ENCODE measurements at regions not wholly inside any gene's neighbourhood (a gene's known extent, or its start where the extent isn't known, plus 50 kb on each side); places are given as distances from the start of the nearest gene placed in this dataset.

DNA sequence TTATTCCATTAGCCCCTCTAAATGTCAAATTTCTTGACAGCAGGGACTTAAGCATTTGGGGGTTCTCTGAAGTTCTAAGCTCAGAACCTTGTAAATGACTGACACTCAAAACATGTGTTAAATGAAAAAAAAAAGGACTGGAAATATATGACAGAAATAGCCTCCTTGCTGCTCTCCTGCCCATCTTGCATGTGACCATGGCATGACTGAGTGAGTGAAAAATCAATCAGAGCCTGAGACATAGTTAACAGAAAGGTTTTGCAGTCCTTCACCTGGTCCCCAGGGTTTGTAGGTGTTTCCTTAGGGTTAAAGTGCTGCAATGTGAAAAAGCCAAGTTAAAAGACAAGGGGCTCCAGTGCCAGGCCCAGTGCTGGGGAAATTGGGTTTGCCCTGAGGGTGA, 168.1 kb downstream of the ZBTB18 start:
- in situ Hi-C loops (cut with HindIII; ENCODE audit: low pct_unique_long_range_greater_than_20kb, low sequenced_read_pairs): no loop called here
- BruUV-seq (replicated peaks): no TSS peak
- CTCF ChIA-PET: no interaction called here

DNA sequence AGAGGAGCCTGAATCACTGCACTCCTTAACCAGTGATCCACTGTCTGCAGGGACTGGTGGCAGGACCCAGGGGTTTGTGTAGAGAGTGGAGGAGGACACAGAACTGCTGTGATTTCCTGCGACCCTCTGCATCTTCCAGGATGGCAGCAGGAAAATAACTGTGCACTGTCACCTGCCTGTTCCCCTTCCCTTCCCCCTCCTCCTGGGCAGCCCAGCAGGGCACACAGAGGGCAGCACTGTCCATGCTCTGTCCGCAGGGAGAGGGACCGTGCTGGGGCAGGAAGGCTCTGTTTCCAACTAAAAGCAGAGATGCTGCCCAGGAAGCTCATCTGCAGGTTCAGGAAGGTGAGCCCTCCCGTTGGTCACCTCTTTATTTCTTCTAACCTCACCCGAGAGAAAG, 168.7 kb downstream of the ZBTB18 start:
- H3K27me3 ChIP-seq (ENCODE audit: control insufficient read depth, insufficient read depth, low read length): no peaks in the 10 kb centered on the region
- no peaks in the 10 kb centered on the region for H3K9me3 ChIP-seq (ENCODE audit: control insufficient read depth, insufficient read depth, low read depth, low read length)
- BruUV-seq (replicated peaks): no TSS peak
- in situ Hi-C loops (cut with HindIII; ENCODE audit: low pct_unique_long_range_greater_than_20kb, low sequenced_read_pairs) (no loop called here), intact Hi-C loops (cut with micrococcal nuclease; ENCODE audit: unreplicated experiment) (no loop called here)
- CTCF ChIA-PET: no interaction called here
- no peaks in the 10 kb centered on the region for H3K4me1 ChIP-seq (ENCODE audit: control insufficient read depth, insufficient read depth, low read length)
- DNase-seq (ENCODE audit: low read depth, low spot score): no peak
- POLR2A ChIA-PET: no interaction called here
- no peak overlapping the region for H3K4me3 ChIP-seq (ENCODE audit: low read depth in 2 of 2, low read length in 2 of 2)
- no peak overlapping the region for H3K27ac ChIP-seq (ENCODE audit: low read length)
- no peaks in the 10 kb centered on the region for H3K36me3 ChIP-seq (ENCODE audit: control insufficient read depth, insufficient read depth, low read length)
- TF ChIP-seq SIN3A (IDR thresholded peaks at IDR 0.05; ENCODE audit: borderline replicate concordance, insufficient read depth, low read depth, low read length) (no peak), POLR2AphosphoS5 (IDR thresholded peaks at IDR 0.05; ENCODE audit: low read depth, low read length) (no peak), TCF7L2 (IDR thresholded peaks at IDR 0.05; ENCODE audit: low read depth, low read length) (no peak)
- TF ChIP-seq, protein P1, sequence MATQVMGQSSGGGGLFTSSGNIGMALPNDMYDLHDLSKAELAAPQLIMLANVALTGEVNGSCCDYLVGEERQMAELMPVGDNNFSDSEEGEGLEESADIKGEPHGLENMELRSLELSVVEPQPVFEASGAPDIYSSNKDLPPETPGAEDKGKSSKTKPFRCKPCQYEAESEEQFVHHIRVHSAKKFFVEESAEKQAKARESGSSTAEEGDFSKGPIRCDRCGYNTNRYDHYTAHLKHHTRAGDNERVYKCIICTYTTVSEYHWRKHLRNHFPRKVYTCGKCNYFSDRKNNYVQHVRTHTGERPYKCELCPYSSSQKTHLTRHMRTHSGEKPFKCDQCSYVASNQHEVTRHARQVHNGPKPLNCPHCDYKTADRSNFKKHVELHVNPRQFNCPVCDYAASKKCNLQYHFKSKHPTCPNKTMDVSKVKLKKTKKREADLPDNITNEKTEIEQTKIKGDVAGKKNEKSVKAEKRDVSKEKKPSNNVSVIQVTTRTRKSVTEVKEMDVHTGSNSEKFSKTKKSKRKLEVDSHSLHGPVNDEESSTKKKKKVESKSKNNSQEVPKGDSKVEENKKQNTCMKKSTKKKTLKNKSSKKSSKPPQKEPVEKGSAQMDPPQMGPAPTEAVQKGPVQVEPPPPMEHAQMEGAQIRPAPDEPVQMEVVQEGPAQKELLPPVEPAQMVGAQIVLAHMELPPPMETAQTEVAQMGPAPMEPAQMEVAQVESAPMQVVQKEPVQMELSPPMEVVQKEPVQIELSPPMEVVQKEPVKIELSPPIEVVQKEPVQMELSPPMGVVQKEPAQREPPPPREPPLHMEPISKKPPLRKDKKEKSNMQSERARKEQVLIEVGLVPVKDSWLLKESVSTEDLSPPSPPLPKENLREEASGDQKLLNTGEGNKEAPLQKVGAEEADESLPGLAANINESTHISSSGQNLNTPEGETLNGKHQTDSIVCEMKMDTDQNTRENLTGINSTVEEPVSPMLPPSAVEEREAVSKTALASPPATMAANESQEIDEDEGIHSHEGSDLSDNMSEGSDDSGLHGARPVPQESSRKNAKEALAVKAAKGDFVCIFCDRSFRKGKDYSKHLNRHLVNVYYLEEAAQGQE (IDR thresholded peaks at IDR 0.05; ENCODE audit: insufficient read depth in 1 of 2, low read depth in 2 of 2, low read length in 1 of 2): no peak
- TF ChIP-seq, protein P2, sequence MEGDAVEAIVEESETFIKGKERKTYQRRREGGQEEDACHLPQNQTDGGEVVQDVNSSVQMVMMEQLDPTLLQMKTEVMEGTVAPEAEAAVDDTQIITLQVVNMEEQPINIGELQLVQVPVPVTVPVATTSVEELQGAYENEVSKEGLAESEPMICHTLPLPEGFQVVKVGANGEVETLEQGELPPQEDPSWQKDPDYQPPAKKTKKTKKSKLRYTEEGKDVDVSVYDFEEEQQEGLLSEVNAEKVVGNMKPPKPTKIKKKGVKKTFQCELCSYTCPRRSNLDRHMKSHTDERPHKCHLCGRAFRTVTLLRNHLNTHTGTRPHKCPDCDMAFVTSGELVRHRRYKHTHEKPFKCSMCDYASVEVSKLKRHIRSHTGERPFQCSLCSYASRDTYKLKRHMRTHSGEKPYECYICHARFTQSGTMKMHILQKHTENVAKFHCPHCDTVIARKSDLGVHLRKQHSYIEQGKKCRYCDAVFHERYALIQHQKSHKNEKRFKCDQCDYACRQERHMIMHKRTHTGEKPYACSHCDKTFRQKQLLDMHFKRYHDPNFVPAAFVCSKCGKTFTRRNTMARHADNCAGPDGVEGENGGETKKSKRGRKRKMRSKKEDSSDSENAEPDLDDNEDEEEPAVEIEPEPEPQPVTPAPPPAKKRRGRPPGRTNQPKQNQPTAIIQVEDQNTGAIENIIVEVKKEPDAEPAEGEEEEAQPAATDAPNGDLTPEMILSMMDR (IDR thresholded peaks at IDR 0.05): no peak
- no peak for ATAC-seq

More for the DNA sequence above, 168.1 kb downstream of the ZBTB18 start:
- no peaks in the 10 kb centered on the region for H3K4me1 ChIP-seq (ENCODE audit: control insufficient read depth, insufficient read depth, low read length)
- intact Hi-C loops (cut with micrococcal nuclease; ENCODE audit: unreplicated experiment): no loop called here
- POLR2A ChIA-PET: no interaction called here
- no peak overlapping the region for H3K4me3 ChIP-seq (ENCODE audit: low read depth in 2 of 2, low read length in 2 of 2)
- DNase-seq (ENCODE audit: low read depth, low spot score) (no peak), ATAC-seq (no peak)
- no peak overlapping the region for H3K27ac ChIP-seq (ENCODE audit: low read length)
- H3K9me3 ChIP-seq (ENCODE audit: control insufficient read depth, insufficient read depth, low read depth, low read length): no peaks in the 10 kb centered on the region
- H3K36me3 ChIP-seq (ENCODE audit: control insufficient read depth, insufficient read depth, low read length): no peaks in the 10 kb centered on the region
- H3K27me3 ChIP-seq (ENCODE audit: control insufficient read depth, insufficient read depth, low read length): no peaks in the 10 kb centered on the region
- TF ChIP-seq, protein P1 (IDR thresholded peaks at IDR 0.05; ENCODE audit: insufficient read depth in 1 of 2, low read depth in 2 of 2, low read length in 1 of 2): no peak
- no peak for TF ChIP-seq TCF7L2 (IDR thresholded peaks at IDR 0.05; ENCODE audit: low read depth, low read length)

Measured in Panc1 (cell line).